Activated B cell treated with CpG ODN at 0.5 μM for 24 hours (primary cell): ENCODE measurements at regions not wholly inside any gene's neighbourhood (a gene's known extent, or its start where the extent isn't known, plus 50 kb on each side); places are given as distances from the start of the nearest gene placed in this dataset.

ENCODE experiments used
- ATAC-seq: fragments of 200-7000 bp; cut with Tn5 transposase; one replicate; pipeline ENCODE4 v1.10.0; 2021; ENCODE audit warnings: low read depth, mild to moderate bottlenecking, moderate library complexity
- CTCF ChIA-PET: fragments of 350-600 bp; sonication (Branson Sonifier 250); formaldehyde crosslinking; loops from one replicate; lab custom pipeline; 2021; ENCODE audit warnings: antibody characterized with exemption; lab: Charles Lee
- POLR2A ChIA-PET: fragments of 350-600 bp; sonication (Branson Sonifier 250); formaldehyde crosslinking; loops from one replicate; lab custom pipeline; 2021; ENCODE audit warnings: antibody characterized with exemption; lab: Charles Lee
- DNase-seq: peaks from one replicate; pipeline ENCODE4 v3.0.0; 2022
- H3K27ac Mint-ChIP-seq: one replicate; pipeline ENCODE4 v1.8.0; 2020; ENCODE audit warnings: mixed read lengths
- H3K27me3 Mint-ChIP-seq: one replicate; pipeline ENCODE4 v1.8.0; 2021; ENCODE audit warnings: mixed read lengths
- H3K36me3 Mint-ChIP-seq: one replicate; pipeline ENCODE4 v1.8.0; 2021; ENCODE audit warnings: low read depth, mixed read lengths
- H3K4me1 Mint-ChIP-seq: one replicate; pipeline ENCODE4 v1.8.0; 2021; ENCODE audit warnings: mixed read lengths
- H3K4me3 Mint-ChIP-seq: one replicate; pipeline ENCODE4 v1.8.0; 2020; ENCODE audit warnings: mild to moderate bottlenecking, mixed read lengths
- H3K9me3 Mint-ChIP-seq: one replicate; pipeline ENCODE4 v1.8.0; 2020; ENCODE audit warnings: mixed read lengths
- intact Hi-C: fragments of 100-400 bp; cut with micrococcal nuclease; formaldehyde crosslinking; loops from one replicate; pipeline ENCODE4 v1.15.1; 2024
- TF ChIP-seq, protein P1 (sequence below): fragments of 200-600 bp; IDR thresholded peaks from one replicate; pipeline ENCODE4 v1.8.0; 2022; ENCODE audit warnings: antibody characterized with exemption, mild to moderate bottlenecking

DNA sequence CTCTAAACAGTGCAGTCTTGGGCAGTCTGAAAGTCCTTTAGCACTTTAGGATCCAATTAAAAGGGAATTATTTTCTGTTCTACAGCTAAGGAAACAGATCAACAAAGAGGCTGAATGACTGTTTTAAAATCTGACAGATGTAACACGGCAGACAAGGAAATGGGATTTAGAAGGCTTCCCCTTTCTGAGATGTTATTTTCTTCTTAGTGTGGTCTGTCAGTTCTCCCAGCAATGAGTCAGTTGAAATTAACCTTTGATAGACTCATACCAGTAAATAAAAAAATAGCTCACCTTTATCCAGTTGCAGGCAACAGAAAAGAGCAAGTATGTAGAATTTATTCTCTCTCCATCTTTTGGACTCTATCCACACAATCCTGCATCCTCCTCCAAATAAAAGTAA, 98.1 kb downstream of the NEDD1 start:
- TF ChIP-seq, protein P1, sequence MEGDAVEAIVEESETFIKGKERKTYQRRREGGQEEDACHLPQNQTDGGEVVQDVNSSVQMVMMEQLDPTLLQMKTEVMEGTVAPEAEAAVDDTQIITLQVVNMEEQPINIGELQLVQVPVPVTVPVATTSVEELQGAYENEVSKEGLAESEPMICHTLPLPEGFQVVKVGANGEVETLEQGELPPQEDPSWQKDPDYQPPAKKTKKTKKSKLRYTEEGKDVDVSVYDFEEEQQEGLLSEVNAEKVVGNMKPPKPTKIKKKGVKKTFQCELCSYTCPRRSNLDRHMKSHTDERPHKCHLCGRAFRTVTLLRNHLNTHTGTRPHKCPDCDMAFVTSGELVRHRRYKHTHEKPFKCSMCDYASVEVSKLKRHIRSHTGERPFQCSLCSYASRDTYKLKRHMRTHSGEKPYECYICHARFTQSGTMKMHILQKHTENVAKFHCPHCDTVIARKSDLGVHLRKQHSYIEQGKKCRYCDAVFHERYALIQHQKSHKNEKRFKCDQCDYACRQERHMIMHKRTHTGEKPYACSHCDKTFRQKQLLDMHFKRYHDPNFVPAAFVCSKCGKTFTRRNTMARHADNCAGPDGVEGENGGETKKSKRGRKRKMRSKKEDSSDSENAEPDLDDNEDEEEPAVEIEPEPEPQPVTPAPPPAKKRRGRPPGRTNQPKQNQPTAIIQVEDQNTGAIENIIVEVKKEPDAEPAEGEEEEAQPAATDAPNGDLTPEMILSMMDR, result no peak
- ChIA-PET POLR2A (no interaction called here), CTCF (no interaction called here)
- Mint-ChIP-seq H3K27ac (no peak overlapping the region), H3K36me3 (no peaks in the 10 kb centered on the region), H3K4me3 (no peak overlapping the region), H3K27me3 (peaks cover 22% of the 10 kb centered on the region), H3K4me1 (no peaks in the 10 kb centered on the region), H3K9me3 (no peaks in the 10 kb centered on the region)
- intact Hi-C loops, result no loop called here
- ATAC-seq (no peak), DNase-seq (no peak)

DNA sequence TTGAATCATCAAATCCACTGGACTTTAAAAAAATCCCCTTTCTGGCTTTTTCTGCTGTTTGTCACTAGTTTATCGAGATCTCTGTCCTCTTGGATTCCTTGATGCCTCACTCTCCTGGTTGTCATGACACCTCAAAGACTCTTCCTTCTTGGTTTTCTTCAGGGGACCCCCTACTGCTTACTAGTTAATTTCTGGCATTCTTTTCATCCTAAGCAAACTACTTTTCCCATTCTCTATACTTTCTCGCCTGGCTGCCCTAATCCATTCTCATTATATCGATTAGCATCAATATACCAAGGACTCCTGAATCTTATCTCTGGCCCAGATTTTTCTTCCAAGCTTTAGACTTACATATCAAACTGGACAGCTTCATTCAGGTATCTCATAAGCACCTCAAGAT, 98.6 kb downstream of the NEDD1 start:
- POLR2A ChIA-PET, result no interaction called here
- intact Hi-C loops, result no loop called here
- H3K9me3 Mint-ChIP-seq, result no peaks in the 10 kb centered on the region
- H3K4me3 Mint-ChIP-seq, result no peak overlapping the region
- CTCF ChIA-PET, result no interaction called here
- H3K4me1 Mint-ChIP-seq, result no peaks in the 10 kb centered on the region
- H3K36me3 Mint-ChIP-seq, result no peaks in the 10 kb centered on the region
- TF ChIP-seq, protein P1, result no peak
- peaks cover 22% of the 10 kb centered on the region for H3K27me3 Mint-ChIP-seq
- H3K27ac Mint-ChIP-seq, result no peak overlapping the region
- ATAC-seq, result no peak
- DNase-seq, result no peak

DNA sequence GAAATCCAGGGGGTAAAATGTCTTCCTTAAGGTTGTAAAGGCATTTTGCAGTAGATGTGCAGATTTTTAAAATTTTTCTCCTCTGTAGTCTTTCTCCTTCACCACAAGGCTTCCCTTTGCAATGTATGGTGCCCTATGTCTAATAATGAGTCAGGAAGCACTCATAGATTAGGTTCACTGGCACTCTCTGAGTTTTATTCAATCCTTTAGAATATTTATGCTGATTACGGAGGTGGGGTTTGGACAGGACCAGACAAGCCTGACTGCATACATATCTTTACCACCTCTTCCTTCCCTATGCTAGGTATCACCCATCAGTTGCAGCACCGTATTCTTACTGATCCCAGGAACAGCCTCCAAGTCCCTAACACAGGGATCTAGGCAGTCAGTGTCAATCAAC, 99.5 kb downstream of the NEDD1 start:
- Mint-ChIP-seq H3K36me3 (no peaks in the 10 kb centered on the region), H3K4me1 (no peaks in the 10 kb centered on the region), H3K9me3 (no peaks in the 10 kb centered on the region), H3K27ac (no peak overlapping the region), H3K27me3 (peaks cover 22% of the 10 kb centered on the region), H3K4me3 (no peak overlapping the region)
- TF ChIP-seq, protein P1, result no peak
- ChIA-PET POLR2A (no interaction called here), CTCF (no interaction called here)
- intact Hi-C loops, result no loop called here
- DNase-seq (no peak), ATAC-seq (no peak)

DNA sequence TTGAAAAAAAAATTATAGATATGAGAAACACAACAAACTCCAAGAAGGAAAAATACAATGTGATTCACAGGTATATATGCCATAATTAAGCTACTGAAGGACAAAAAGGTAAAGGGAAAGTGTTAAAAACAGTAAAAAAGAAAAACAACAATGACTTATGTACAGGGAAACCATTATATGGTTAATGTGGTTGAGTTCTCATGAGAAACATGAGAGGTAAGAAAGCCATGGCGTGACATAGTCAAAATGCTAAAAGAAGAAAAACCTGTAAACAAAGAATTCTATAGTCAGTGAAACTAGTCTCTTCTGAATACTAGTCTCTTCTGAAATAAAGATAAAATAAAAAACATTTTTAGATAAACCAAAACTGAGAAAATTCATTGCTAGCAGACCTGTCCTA, 109.1 kb downstream of the NEDD1 start:
- POLR2A ChIA-PET, result no interaction called here
- ATAC-seq (no peak), DNase-seq (no peak)
- Mint-ChIP-seq H3K4me3 (no peak overlapping the region), H3K9me3 (peaks cover 9% of the 10 kb centered on the region), H3K27me3 (peaks cover 8% of the 10 kb centered on the region), H3K27ac (no peak overlapping the region), H3K4me1 (no peaks in the 10 kb centered on the region), H3K36me3 (no peaks in the 10 kb centered on the region)
- intact Hi-C loops, result no loop called here
- TF ChIP-seq, protein P1, result no peak
- CTCF ChIA-PET, result no interaction called here

DNA sequence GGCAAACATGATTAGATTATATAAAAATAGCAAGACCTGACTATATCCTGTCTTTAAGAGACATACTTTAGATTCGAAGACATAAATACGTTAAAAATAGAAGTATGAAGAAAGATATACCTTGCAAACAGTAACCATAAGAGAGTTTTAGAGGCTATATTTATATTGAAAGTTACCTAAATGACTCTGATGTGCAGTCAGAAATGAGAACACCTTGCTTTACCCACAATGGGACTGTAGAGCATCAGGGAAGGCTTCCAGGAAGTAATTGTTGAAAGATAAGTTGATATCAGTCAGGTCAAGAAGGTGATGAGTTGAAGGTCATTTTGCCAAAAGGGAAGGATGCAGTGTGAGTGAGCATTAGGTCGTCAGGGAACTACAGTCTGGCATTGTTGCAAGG, 110.2 kb downstream of the NEDD1 start:
- ATAC-seq, result no peak
- Mint-ChIP-seq H3K27me3 (peaks cover 8% of the 10 kb centered on the region), H3K27ac (no peak overlapping the region), H3K36me3 (no peaks in the 10 kb centered on the region), H3K9me3 (peaks cover 9% of the 10 kb centered on the region), H3K4me1 (no peaks in the 10 kb centered on the region), H3K4me3 (no peak overlapping the region)
- POLR2A ChIA-PET, result no interaction called here
- DNase-seq, result no peak
- TF ChIP-seq, protein P1, result no peak
- CTCF ChIA-PET, result no interaction called here
- intact Hi-C loops, result no loop called here
